Kidney capillary endothelial cell (primary cell): ENCODE measurements at regions not wholly inside any gene's neighbourhood (a gene's known extent, or its start where the extent isn't known, plus 50 kb on each side); places are given as distances from the start of the nearest gene placed in this dataset.
"Not testable (repeated sequence)": the region's sequence is repeated elsewhere in the genome, so short reads cannot be mapped to it uniquely, and the experiment has no call there.

Experiments used
- DNase-seq: peaks from one replicate; pipeline ENCODE4 v3.0.0-alpha.2; 2018; ENCODE audit warnings: low spot score

DNA sequence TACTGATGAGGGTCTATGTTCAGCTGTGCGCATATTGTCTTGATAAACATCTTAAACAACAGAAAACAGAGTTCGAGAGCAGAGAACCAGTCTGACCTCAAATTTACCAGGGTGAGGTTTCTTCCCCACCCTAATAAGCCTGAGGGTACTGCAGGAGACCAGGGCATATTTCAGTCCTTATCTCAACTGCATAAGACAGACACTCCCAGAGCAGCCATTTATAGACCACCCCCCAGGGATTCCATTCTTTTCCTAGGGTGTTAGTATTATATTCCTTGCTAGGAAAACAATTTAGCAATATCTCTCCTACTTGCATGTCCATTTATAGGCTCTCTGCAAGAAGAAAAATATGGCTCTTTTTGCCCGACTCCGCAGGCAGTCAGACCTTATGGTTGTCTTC is 89.5 kb upstream of the POMZP3 start:
- not testable (repeated sequence) for DNase-seq

DNA sequence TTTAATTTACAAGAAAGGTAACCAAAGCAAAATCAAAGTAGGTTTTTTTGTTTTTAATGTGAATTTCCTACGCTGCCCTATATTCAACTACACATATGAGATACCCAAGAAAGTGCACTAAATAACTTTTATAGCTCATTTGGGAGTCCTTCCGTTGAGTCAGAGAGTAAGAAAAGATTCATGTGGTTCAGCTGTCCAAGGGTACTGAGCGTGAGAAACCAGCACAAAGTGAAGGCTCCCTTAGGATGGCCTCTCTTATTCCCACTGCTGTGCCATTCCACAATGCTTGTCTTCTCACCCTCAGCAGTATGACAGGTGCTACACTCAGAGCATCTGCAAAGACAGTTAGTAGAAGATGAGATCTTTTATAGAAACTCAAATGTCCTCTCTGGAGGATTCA is 85.8 kb upstream of the POMZP3 start:
- DNase-seq = not testable (repeated sequence)

DNA sequence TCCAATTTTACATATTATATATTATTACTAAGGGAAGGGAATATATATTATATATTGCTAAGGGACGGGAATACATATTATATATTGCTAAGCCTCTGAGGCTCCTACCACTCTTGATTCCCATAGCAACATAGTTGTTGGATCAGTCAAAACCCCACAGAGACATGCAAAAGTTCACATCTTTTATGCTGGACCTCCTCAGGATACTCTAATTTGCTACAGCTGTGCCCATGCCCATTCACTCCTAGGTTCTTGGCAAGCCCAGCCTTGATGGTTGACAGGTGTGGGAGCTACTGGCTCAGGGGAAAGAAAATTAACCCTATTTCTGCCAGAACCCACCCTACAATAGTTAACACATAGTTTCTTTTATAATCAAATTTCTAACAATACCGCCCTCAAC is 84.6 kb upstream of the POMZP3 start:
- not testable (repeated sequence) for DNase-seq

DNA sequence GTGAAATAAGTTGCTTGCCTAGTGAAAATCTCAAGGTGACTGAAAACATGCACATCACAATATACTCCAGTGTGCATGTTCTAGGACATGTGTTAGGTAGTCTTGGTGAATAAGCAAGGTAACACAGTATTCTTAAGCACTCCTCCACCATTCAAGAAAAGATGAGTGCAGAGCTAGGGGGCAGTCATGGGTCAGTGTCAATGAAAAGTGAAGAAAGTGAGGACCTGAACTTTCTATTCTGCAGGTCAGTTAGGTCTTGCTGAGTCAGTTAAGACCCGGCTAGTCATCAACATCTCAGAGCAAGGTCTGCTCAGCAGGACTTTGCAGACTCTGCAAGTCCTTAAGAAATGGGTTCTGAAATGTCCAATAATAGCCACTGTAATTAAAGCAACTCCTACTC is 82.6 kb upstream of the POMZP3 start:
- not testable (repeated sequence) for DNase-seq

DNA sequence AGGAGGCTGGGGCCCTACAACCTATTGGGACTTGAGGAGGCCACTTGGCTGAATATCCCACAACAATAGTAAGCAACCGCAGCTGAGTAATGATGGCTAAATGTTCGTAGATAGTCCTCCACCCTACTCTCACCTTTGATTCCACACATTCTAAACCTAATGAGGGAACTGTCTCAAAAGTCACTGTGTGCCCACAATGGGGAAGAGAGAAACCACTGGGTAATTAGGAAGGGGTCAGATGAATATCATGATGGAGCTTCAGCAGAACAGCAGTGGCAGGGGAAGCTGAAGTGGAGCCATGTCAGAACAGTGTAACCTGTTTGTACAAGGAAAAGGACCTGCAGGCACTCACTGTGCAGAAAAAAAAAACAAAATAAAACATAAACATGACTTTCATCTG is 81.4 kb upstream of the POMZP3 start:
- DNase-seq = not testable (repeated sequence)

DNA sequence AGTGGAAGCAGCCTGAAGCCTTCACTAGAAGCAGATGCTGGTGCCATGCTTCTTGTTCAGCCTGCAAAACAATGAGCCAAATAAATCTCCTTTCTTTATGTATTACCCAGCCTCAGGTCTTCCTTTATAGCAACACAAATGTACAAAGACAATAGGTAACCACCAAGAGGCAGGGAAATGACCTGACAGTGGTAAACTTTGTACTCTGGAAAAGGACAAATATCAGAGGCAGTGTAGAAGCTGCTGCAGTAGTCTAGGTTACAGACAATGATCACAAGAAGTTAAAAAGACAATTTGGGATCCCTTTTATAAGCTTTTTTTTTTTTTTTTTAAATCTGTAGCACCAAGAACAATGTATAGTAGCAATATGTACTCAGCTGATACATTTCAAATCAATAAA is 76.7 kb upstream of the POMZP3 start:
- not testable (repeated sequence) for DNase-seq

DNA sequence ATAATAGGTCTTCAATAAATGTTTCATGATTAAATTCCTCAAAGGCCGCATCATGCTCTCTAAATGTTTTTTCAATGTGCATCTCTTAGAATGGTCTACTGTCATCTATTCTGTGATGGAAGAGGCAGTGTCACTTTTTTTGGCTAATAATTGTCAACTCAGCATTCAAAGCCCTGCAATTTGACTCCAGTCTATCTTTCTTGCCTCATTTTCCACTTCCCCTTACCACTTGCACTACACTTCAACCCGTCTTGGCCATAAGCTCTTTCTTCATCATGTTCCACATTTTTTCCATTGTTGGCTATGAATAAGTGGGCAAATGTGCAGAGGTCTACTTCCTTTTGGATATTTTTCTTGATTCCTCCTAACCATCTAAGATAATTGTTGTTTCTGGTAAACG is 59.2 kb upstream of the POMZP3 start:
- DNase-seq = not testable (repeated sequence)

DNA sequence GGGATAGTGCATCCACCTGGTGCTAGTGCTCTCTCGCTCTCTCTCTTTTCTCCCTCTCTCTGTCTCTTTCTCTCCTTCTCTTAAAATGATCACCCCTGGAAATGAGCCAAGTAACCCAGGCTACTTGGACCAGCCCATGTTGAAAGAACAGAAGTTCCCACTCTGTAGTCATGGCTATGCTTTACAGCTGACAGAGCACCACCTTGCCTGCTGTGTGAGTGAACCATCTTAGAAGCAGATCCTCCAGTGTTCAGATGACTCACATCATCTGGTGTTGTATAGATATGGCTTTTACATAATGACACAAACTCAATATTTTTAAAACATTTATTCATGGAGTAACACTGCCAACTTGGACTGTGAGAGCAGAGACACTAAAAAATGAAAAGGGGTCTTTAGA is 57.7 kb upstream of the POMZP3 start:
- DNase-seq = not testable (repeated sequence)

DNA sequence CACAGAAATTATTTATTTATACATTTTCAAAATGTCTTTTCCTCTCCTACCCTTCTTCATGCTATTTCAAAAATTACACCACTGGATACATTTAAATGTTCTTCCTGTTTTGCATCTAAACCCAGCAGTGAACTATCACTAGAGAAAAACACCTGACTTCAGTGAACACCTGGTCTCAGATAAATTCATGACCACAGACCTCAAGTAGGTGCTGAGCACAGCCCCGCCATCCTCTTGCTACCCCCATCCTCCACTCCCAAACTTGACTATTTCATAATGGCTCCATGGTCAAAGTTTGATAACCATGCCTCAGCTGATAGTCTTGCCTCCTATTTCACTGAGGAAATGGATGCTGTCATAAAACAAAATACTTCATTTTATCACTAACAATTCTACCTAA is 56.6 kb upstream of the POMZP3 start:
- not testable (repeated sequence) for DNase-seq

DNA sequence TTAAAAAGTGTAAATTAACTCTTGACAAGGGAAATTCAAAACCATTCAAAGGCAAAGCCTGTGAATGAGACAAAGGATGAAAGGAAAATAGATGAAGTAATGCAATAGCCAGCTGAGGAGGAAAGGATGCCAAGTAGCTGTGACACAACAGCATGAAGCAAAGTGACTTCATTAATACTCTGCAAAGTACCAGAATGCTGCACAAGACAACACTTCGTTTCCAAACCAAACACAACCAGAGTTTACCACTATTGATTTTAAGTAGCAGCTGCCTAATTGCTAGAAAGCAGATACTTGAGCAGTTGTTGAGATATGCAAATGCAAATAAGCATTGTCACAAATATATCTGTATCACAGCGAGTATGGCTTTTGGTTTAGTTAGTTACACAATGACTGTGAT is 54.7 kb upstream of the POMZP3 start:
- not testable (repeated sequence) for DNase-seq

DNA sequence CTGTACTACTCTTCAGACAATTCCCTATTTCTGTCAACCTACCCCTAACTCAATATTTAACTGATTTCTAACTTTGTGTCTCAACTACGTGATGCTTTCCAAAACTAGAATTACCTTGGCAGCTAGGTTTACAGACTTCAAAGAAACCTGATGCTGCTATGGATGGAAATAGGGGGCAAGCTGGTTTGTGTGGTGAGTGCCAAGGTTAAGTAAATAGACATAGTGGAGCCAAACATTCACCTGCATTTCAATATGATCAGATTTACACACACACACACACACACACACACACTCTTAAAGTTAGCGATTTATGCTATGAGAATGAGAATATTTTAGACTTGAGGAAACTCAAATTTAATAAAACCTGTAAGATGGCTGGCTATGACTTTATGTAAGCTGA is 52.1 kb upstream of the POMZP3 start:
- DNase-seq = not testable (repeated sequence)

DNA sequence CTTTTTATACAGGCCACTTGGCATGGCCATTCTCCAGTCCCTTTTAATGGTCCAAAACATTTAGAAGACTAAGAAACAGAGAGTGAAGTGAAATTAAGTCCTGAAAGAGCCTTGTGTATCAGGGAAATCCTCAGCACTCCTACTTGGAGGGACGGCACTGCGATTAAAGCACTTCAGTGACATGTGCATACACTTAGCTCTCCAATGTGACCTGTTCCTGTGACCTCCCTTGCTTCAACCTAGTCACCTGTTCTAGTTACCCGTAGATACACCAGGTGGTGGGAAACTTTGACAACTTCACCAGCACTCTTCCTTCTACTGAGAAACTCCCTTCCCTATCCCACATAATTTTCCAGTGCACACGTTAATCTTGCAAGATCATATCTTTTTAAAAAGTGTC is 51.4 kb upstream of the POMZP3 start:
- not testable (repeated sequence) for DNase-seq

DNA sequence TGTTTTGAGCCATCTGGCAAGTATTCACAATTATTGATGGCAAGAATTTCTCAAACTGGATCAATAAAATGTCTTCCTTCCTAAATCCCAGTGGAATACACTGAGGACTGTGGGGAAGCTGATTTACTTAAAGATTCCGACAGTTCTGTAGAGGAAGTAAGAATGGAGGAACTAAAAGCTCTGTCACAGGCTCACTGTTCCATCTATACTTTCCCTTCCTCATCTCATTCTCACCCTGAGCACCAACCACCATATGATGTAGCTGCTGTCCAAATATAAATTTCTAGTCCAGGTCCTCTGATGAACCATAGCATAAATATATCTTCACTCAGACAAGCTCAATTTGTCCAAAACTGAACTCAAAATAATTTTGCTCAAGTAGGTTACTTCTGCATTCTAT is 49.8 kb upstream of the POMZP3 start:
- DNase-seq = not testable (repeated sequence)
